NCI-H774 (cell line): ENCODE measurements at regions not wholly inside any gene's neighbourhood (a gene's known extent, or its start where the extent isn't known, plus 50 kb on each side); places are given as distances from the start of the nearest gene placed in this dataset.

ENCODE experiments used
- DNase-seq: peaks from one replicate; lab custom pipeline; 2025; lab: John Stamatoyannopoulos, UW

DNA sequence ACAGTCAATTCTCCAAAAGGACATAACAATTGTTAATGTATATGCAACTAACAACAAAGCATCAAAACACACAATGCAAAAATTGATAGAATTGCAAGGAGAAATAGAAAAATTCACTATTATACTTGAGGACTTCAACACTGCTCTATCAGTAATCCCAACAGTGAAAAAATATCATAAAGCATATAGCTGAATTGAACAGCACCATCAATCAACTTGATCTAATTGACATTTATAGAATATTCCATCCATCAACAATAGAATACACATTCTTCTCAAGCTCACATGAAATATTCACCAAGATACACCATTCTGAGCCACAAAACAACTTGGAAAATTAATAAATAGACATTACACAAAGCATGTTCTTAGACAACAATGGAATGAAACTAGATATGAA lies 60.1 kb upstream of the ASXL3 start:
- DNase-seq: no peak

DNA sequence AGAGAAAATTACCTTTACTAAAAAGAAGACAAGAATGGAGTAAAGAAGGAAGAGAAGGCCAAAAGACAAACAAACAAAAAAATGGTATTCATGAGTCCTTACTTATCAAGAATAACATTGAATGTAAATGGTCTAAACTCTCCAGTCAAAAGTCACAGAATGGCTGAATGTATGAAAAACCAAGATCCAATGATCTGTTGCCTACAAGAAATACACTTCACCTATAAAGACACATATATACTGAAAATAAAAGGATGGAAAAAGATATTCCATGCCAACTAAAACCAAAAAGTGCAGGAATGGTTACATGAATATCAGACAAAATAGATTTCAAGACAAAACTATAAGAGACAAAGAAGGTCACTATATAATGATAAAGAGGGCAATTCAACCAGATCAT lies 65.0 kb upstream of the ASXL3 start:
- no peak for DNase-seq

GRCh38 chr18:33507019-33507418 lies 66.5 kb upstream of the CCDC178 start:
- DNase-seq: no peak

GRCh38 chr18:33505798-33506197 lies 65.3 kb upstream of the CCDC178 start:
- DNase-seq: no peak

GRCh38 chr18:33505297-33505696 lies 64.8 kb upstream of the CCDC178 start:
- no peak for DNase-seq

DNA sequence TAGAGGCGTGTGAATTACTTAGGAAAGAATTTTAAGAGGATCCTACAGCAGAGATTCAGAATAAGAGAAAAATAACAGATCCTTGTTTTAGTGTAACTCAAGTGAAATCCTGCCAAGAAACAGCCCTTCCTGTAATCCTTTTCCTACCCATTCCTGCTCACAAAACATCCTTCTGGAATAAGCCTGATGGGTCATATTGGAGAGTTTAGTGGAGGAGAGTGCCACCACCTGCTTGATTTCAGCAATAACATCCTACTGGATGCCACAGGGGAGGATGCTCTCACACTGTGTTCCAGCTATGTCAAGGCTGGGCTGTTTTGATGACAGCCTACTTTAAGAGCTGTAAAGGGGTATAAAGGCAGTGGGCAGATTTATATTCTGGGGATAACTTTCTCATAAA lies 54.8 kb upstream of the CCDC178 start:
- DNase-seq: peak; percentile 32
